GM18907 (cell line): ENCODE measurements at regions not wholly inside any gene's neighbourhood (a gene's known extent, or its start where the extent isn't known, plus 50 kb on each side); places are given as distances from the start of the nearest gene placed in this dataset.
"Not testable (repeated sequence)": the region's sequence is repeated elsewhere in the genome, so short reads cannot be mapped to it uniquely, and the experiment has no call there.

Experiments used
- ATAC-seq: cut with Tn5 transposase; IDR thresholded peaks from one replicate; pipeline ENCODE4 v1.9.1; 2021; ENCODE audit warnings: mild to moderate bottlenecking, moderate library complexity; ENCODE audit not compliant: unreplicated experiment

- no peak for ATAC-seq
These were observed 303.0 kb upstream of the TMEM132C start for GRCh38 chr12:127963933-127964332.

GRCh38 chr12:127964717-127965116 lies 302.3 kb upstream of the TMEM132C start:
- no peak for ATAC-seq

- no peak for ATAC-seq
These were observed 300.6 kb upstream of the TMEM132C start for GRCh38 chr12:127966331-127966730.

DNA sequence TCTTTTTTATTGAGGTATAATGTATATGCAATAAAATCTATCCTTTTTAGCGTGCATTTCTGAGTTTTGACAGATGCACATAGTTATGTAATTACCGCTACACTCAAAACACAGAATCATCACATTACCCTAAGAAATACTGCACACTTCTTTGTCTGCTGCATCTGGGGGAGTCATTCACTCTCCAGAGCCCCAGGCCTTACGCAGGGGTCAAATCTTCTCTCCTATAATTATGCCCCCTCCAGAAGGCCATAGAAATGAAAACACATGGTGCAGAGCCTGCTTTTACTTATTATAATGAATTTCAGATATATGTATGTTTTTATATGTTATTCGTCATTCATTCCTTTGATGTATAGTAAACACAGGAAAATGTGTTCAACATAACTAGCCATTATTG lies 296.5 kb upstream of the TMEM132C start:
- no peak for ATAC-seq

GRCh38 chr12:127980585-127980984 lies 286.4 kb upstream of the TMEM132C start:
- ATAC-seq: no peak

DNA sequence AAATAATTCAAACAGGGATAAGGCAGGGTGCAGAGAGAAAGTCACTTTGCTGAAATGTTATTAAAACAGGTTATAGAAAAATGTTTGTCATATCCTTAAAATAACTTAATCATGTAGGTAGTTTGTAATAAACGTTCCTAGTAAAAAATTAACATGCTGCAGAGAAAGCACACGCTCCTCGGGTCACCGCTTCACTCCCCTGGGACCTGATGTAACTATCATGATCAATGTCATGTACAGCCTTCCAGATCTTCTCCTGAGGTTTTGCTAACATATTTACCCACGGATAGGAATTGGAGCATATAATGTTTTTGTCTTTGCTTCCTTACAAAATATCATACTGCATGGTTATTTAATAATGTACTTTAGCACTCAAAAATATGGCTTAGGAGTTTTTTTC lies 285.1 kb upstream of the TMEM132C start:
- no peak for ATAC-seq

- not testable (repeated sequence) for ATAC-seq
These were observed 283.7 kb upstream of the TMEM132C start for GRCh38 chr12:127983213-127983791.

GRCh38 chr12:127984386-127985055 lies 282.4 kb upstream of the TMEM132C start:
- no peak for ATAC-seq

DNA sequence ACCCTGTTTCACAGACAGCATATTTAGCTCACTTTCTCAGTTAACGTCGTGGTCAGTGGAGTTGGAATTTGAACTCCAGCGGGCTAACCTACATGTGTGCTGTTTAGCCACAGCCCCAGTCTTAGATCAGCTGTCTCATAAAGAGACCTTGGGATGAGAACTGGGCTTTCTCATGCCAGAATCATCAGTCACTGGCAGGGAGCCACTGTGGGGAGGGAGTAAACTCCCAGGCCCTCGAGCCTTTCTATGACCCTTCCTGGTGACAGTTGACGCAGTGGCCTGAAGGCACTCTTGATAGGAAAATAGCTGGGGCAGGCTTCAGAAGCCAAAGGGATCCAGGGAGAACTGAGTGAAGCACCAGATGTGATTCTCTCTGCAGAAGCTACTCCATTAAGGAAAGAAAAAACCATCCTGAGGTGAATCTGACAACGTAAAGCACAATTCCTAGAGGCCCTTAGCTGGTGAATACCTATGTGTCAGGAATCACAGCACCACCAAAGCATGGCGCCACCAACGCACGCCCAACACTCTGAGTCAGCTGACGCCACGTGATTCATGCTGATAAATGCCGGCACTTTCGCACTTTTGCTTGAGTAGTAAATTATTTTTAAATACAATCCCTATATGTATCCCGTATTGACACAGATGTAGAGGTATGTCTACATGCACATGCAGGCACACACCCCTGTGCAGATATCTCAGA lies 279.6 kb upstream of the TMEM132C start:
- ATAC-seq: no peak

DNA sequence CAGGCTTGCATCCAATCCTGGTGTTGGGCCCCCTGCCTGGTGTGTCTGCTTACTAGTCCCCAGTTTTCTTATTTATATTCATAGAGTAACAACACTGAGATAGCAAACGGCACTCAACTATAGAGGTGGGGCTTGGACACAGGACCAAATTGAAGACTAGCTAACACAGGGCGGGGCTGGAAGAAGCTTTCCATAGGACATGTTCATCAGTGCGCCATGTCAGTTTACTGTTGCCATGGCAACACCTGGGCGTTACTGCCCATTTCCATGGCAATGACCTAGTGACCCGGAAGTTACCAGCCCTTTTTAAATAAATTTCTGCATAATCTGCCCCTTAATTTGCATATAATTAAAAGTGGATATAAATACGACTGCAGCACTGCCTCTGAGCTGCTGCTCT lies 275.5 kb upstream of the TMEM132C start:
- ATAC-seq: no peak

DNA sequence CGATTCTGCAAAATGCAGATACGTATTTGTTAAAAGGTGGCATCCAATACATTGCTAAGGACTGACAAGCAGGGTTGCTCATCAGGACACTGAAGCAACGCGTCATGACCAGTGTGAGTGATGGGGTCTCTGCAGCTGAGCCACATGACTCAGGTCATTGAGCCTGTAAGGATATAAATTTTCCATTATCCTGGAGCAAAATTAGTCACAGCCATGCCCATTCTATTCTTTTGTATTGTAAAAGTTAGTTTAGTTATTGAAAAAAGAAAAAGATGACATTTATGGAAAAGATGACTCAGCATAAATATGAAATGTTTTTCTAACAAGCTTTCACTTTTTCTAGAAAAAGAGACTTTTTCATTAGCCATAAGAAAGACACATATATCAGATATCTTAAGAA lies 268.0 kb upstream of the TMEM132C start:
- no peak for ATAC-seq

- no peak for ATAC-seq
These were observed 262.5 kb upstream of the TMEM132C start for GRCh38 chr12:128004383-128004938.

DNA sequence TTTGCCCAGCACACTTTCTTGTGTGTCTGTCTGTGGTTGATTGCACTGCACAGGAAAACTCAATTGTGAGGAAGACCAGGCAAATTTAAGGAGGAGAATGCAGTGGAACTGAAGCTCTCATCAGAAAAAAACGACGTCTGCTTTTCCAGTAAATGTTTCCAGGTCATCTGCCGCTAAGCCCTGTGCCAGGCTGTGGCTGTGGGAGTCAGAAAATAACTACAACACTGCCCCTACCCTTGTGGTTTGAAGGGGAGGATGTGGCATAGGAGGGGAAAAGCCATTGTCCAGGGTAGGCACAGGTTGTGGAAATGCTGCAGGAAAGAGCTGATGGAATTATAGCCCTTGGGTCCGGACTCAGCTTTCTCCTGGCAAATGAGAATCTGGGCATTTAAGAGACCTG lies 259.7 kb upstream of the TMEM132C start:
- no peak for ATAC-seq

GRCh38 chr12:128008341-128008740 lies 258.6 kb upstream of the TMEM132C start:
- ATAC-seq: no peak

DNA sequence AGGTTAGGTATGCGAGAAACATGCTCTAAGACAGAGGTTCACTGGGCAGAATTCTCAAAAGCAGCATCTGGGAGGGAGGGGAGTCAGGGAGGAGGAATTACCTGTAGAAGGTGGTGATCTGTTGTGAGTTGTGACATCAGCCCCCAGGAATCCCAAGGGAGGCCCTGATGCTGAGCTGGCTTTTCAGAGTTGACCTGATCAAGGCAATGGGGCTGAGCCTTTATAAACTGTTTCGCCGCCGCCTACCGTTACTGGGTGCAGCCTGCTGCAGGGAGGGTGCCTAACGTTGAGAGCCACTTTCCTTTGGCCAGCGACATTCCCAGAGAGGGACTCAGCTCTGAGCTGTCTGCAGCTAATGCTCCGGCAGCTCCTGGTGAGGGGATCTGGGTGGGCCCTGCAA lies 257.9 kb upstream of the TMEM132C start:
- no peak for ATAC-seq

DNA sequence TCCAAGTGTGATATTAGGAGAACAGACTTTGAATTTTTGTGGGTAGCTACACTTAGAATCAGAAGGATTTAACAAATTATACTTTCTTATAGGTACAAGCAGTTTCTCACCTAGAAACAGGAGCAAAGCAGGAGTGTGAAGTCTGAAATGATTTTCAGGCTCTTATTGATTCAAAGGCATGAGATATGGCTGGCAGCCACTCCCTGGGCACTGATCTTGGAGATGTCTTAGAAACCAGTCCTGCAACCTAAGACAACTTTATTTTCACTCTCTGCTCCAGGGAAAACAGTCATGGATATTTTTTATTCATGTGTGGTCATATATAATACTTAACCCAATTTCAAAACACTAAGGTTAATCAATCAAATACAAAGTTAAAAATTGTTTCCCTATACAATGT lies 254.9 kb upstream of the TMEM132C start:
- no peak for ATAC-seq

GRCh38 chr12:128015276-128015675 lies 251.7 kb upstream of the TMEM132C start:
- ATAC-seq: no peak

- ATAC-seq: no peak
These were observed 248.9 kb upstream of the TMEM132C start for GRCh38 chr12:128018067-128018466.

GRCh38 chr12:128019996-128020544 lies 246.9 kb upstream of the TMEM132C start:
- ATAC-seq: no peak

- ATAC-seq: no peak
These were observed 245.4 kb upstream of the TMEM132C start for GRCh38 chr12:128021561-128021960.

- no peak for ATAC-seq
These were observed 241.3 kb upstream of the TMEM132C start for GRCh38 chr12:128025589-128026245.
